IPS-NIHi7 (cell line): ENCODE measurements at regions not wholly inside any gene's neighbourhood (a gene's known extent, or its start where the extent isn't known, plus 50 kb on each side); places are given as distances from the start of the nearest gene placed in this dataset.

Experiments
- DNase-seq: peaks from one replicate; pipeline ENCODE4 v3.0.0; 2012; ENCODE audit warnings: mixed read lengths; ENCODE audit errors: extremely low spot score

DNA sequence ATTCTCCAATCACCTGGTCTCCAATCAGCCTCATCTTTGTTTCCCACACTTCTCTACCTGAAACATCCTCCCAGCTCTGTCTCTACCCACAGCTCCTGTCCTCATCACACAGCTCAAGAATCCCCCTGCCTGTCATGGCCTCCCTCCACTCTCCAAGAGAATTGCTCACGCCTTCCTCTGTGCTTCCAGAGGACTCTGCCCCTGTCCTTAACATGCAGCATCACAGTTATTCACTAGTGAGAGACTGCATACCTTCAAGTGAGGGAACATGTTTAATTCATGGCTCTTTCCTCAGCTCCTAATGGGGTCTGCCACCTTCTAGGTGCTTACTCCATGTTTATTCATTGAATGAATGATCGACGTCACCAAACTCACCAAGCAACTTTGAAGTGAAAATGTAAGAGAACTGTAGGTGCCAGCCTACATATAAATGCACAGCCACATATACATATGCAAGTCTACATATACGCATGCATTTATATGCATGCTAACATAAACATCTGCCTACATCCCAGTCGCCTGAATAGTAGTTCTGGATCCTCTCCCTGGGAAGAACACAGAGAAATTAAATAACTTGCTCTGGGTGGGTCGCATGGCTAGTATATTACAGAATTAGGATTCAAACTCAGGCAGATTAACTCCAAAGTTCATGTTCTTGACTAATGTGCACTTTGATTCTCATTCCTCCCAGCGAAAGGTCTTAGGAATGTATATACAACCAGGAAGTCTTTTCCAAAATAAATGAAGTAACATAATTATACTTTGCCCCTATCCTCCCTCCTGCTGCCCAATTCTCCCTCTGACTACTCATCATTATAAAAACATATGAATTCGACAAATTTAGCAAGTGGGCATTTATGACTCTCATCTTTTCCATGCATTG, 295.6 kb downstream of the MAFB start:
- no peak for DNase-seq

DNA sequence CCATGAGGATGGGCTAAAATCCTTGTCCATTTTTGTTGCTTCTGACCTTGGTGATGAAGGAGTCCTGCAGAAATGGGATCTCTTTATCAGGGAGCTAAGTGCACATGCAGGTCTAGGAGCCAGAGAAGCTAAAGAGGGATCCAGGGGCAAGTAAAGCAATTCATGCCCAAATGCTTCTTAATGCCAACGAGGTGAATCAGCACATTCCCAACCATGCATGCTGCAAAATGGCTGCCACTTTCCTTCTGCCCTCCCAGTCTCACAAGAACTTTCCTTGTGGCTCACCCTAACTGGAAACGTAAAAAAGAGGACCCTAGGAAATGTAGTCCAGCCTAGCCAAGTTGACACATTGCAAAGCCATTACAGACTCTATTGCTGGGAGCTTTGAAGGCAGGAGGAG, 298.4 kb downstream of the MAFB start:
- peak; percentile 18 for DNase-seq

- no peak for DNase-seq
Observed at GRCh38 chr20:40370800-40371199, 318.2 kb downstream of the MAFB start.

- no peak for DNase-seq
Observed at GRCh38 chr20:40368876-40369275, 320.2 kb downstream of the MAFB start.

DNA sequence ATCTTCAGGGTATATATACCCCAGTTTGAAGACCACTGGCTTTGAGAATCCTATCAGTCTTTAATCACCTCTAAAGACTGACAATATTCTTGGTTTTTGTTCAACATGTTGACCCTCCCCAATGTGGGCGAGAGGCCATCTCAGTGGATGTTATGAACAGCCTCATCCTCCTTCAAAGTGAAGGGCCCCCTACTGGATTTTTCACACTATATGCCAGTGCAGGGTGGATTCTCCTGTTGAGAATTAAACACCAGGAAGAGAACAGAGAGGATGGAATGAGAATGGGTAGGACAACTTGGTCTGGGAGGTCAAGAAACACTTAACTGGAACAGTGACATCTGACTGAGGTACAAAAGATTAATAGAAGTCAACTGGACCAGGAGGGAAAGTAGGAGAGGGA, 327.1 kb downstream of the MAFB start:
- DNase-seq, result no peak

DNA sequence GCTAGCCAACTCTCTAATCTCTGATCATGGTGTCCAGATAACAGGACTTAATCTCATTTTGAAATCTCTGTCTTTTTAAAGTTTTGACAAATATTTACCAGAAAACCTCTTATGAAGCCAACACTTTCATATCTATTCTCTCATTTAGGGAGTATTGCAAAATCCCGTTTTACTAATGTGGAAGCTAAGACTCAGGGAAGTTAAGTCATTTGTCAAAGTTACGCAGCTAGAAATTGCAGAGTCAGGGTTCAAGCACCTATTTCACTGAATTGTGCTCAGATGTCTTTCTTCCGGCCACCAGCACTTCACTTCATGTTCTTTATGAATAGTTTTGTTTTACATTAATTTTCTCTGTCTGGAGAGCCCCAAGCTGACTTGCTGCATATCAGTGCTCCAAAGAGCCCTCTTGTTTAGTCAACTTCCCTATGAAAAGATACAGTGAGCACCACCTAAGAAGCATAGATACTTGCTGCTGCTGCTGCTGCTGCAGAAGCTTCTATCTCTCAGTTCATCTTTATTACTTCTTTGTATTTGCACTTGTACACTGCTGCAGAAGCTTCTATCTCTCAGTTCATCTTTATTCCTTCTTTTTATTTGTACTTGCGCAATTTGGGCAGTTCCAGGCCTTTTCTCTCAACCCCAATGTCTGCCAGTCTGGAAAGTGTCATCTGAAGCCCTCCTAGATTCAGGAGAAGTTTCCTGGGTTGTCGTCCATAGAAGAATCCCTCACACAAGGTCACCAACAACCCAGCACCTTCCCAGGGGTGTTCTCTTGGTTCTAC, 329.7 kb downstream of the MAFB start:
- DNase-seq, result no peak

- DNase-seq, result no peak
Observed at GRCh38 chr20:40354880-40355279, 334.2 kb downstream of the MAFB start.

DNA sequence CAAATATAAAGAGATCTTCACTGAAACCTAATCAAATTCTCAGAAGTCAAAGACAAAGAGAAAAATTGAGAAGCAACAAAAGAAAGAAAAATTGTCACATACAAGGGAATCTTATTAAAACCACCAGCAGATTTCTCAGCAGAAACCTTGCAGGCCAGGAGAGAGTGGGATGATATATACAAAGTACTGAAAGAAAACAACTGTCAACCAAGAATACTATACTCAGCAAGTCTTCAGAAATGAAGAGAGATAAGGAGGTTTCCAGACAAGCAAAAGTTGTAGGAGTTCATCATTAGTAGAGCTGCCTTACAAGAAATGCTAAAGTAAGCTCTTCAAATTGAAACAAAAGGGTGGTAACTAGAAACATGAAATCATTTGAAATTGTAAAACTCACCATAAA, 345.6 kb downstream of the MAFB start:
- no peak for DNase-seq

- no peak for DNase-seq
Observed at GRCh38 chr20:40341561-40341960, 347.5 kb downstream of the MAFB start.

DNA sequence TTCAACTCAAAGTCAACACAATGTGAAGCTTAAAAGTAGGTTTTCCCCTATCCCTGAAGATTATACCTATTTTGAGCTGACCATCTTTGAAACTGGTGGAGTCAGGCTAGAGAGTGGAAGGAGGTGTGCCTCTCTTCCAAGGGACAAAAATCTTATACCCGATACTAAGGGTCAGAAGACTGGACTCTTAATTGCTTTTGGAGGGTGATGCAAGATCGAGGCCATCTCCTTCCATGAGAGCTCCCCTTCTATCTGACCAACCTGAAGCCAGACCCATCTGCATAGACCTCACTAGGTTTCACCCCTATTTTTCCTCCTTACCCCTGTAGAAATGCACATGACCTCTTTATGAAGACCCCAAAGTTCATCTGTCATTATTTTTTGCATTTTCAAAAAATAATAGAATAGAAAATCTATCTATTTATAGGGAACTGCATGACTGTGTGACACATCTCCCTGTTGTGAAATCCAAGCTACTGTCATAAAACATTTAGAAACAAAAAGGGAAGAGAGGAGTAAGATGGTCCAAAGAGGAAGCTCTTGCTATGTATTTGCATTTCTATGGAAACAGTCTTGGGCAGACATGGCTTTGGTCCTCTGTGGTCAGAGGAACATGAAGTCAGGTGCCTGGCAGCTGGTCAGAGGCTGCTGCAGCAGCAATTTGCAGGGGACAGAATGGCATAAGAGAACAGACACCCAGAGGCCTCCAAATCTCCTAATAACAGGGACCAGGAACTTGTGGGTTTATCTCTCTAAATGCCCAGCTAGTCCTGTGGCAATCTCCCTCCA, 349.2 kb downstream of the MAFB start:
- DNase-seq, result no peak

GRCh38 chr20:40336533-40336932, 352.5 kb downstream of the MAFB start:
- DNase-seq, result no peak

- no peak for DNase-seq
Observed at GRCh38 chr20:40335901-40336351, 353.1 kb downstream of the MAFB start.

- no peak for DNase-seq
Observed at GRCh38 chr20:40335437-40335836, 353.6 kb downstream of the MAFB start.

DNA sequence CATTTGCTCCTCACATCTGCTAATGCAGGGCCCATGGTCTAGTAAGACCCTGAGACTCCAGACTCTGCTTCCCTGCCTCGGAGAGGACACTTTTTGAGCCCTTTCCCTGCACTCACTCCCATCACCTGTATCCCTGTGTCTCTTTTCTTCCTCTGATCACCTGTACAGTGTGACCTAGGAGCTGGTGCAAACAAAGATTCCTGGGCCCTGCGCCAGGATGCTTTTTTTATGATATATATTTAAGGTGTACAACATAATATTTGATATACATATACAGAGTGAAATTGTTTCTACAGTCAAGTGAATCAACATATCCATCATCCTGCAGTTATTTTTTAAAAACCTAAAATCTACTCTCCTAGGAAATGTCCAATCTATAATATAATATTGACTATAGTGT, 355.4 kb downstream of the MAFB start:
- no peak for DNase-seq

DNA sequence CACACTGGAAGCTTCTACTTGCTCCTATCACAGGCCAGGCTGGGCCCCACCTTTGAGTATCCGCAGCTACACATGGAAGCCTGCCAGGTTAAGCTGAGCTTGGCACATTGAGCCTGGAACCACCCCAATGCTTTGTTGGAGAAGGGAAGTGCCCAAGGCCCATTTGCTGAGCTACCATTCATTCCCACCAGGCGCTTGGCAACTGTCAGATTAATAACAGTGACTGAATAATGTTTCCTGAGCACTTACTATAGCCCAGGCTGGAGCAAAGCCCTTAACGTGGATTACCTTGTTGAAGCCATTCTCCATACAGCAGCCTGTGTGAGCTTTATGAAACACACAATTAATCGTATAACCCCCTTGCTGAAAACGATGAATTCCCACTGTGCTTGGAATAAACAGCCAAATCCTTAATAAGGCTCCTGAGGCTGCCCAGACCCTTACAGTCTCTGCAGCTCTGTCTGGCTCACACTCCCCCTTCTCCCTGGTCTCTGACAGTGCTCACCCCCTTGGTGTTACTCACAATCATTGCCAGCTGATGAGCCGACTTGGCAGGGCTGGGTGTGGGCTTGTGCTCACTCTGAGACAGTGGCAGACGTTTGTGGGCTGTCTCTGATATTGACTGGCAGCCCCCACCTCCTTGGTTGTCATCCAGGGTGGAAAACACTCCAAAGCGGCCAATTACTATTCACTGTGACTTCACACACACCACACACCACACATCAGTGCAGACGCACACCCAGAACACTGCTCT, 357.1 kb downstream of the MAFB start:
- DNase-seq, result no peak

GRCh38 chr20:40331249-40331648, 357.8 kb downstream of the MAFB start:
- no peak for DNase-seq

DNA sequence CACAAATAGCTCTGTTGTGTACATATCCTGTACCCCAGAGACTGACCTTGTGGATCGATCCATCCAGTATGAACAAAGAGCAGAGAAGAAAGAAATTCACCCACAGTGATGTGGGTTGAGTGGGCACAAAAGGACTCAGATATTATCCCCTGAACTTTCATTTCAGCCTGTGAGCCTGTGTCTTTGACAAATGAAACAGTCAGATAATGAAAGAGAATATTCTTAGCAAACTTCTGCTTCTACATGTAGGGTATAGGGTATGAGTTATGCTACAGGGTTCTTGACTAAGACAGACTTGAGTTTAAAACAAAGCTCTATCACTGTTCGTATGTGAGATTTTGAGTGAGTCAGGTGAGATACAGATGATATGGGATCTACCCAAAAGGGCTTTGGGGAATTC, 359.7 kb downstream of the MAFB start:
- no peak for DNase-seq

DNA sequence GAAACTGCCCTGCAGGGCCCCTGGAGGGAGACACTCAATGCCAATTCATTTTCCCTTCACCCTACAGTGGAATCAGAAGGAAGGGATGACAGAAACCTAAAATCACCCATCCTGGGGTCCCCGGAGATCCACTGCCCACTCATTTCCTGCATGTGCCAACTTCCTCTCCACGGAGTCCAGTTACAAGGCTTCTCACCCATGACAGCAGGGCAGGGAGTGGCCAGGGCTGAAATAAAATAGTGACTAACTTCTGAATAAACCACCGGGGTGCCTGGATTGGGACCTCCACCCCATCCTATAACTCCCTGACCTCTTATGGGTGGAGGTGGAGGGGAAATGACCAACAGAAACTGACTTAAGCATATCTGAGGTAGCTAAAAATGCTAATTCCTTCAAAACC, 362.3 kb downstream of the MAFB start:
- no peak for DNase-seq

DNA sequence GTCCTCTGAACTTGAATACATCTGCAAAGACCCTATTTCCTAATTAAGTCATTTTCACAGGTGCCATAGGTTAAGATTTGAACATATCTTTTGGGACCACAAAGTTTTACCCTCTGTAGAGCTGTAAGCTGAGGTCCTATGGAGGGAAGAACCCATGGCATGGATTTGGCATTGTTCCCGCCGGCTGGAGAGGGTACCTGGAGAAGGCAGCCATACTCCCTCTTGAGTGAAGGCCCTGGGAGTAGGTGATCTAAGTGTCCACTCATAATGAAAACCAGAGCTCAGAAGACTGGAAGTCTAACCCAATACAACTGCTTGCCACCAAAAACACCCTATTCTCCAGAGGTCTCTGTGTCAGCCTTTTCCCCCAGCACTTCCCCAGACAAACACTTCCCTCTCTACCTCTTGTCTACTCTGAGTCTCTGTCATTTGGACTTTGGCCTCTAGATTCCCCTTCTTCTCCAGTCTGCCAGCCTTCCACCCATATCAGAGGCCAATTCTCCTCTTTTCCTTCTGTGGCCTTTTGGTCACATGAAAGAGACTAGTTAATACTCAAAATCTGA, 363.9 kb downstream of the MAFB start:
- no peak for DNase-seq

GRCh38 chr20:40323361-40323794, 365.7 kb downstream of the MAFB start:
- DNase-seq, result no peak

GRCh38 chr20:40322941-40323340, 366.1 kb downstream of the MAFB start:
- no peak for DNase-seq
